CD4-positive, alpha-beta T cell (primary cell): ENCODE measurements at regions not wholly inside any gene's neighbourhood (a gene's known extent, or its start where the extent isn't known, plus 50 kb on each side); places are given as distances from the start of the nearest gene placed in this dataset.

Source experiments
- ATAC-seq: fragments of 200-7000 bp; cut with Tn5 transposase; one replicate; pipeline ENCODE4 v1.10.0; 2022; ENCODE audit warnings: mild to moderate bottlenecking; ENCODE audit not compliant: poor library complexity
- CTCF ChIA-PET: fragments of 350-600 bp; sonication (Branson Sonifier 250); formaldehyde crosslinking; loops from one replicate; lab custom pipeline; 2021; ENCODE audit warnings: antibody characterized with exemption, inconsistent platforms; lab: Charles Lee
- POLR2A ChIA-PET: fragments of 350-600 bp; sonication (Branson Sonifier 250); formaldehyde crosslinking; loops from one replicate; lab custom pipeline; 2021; ENCODE audit warnings: antibody characterized with exemption, inconsistent platforms; lab: Charles Lee
- DNase-seq, 14 experiments: peaks; one replicate each; pipeline ENCODE4 v3.0.0-alpha.2; 2013 to 2020; ENCODE audit warnings: mixed read lengths in 2 of 14
- H3K27ac ChIP-seq, 2 donors: one replicate each; pipeline versions ENCODE4 v1.5.1 to v1.7.0; 2013; ENCODE audit warnings: low read length in 2 of 2, low read depth in 1 of 2, mild to moderate bottlenecking in 1 of 2
- H3K27me3 ChIP-seq, 2 experiments: 1 replicate in 1 of 2; 2 replicates in 1 of 2; pipeline versions ENCODE4 v1.6.1 to v1.7.0; 2013; ENCODE audit warnings: low read length in 2 of 2, control low read depth in 1 of 2, mild to moderate bottlenecking in 1 of 2, moderate library complexity in 1 of 2; ENCODE audit not compliant: insufficient read depth in 2 of 2, control insufficient read depth in 1 of 2
- H3K36me3 ChIP-seq: one replicate; pipeline ENCODE4 v1.6.1; 2013; ENCODE audit warnings: low read length, control low read depth; ENCODE audit not compliant: insufficient read depth
- H3K4me1 ChIP-seq: one replicate; pipeline ENCODE4 v1.6.1; 2013; ENCODE audit warnings: low read length, control low read depth; ENCODE audit not compliant: insufficient read depth
- H3K4me3 ChIP-seq: one replicate; pipeline ENCODE4 v1.5.1; 2013; ENCODE audit warnings: mild to moderate bottlenecking, low read length, moderate library complexity
- H3K9me3 ChIP-seq, 2 experiments: 1 replicate in 1 of 2; 2 replicates in 1 of 2; pipeline versions ENCODE4 v1.6.1 to v1.7.0; 2013; ENCODE audit warnings: low read length in 2 of 2, mild to moderate bottlenecking in 2 of 2, control low read depth in 1 of 2, moderate library complexity in 1 of 2; ENCODE audit not compliant: control insufficient read depth in 1 of 2, insufficient read depth in 1 of 2
- H3K27ac Mint-ChIP-seq: one replicate; pipeline ENCODE4 v1.8.0; 2020; ENCODE audit warnings: mixed read lengths
- H3K27me3 Mint-ChIP-seq: one replicate; pipeline ENCODE4 v1.8.0; 2021; ENCODE audit warnings: mixed read lengths
- H3K36me3 Mint-ChIP-seq: one replicate; pipeline ENCODE4 v1.8.0; 2021; ENCODE audit warnings: low read depth, mixed read lengths
- H3K4me1 Mint-ChIP-seq: one replicate; pipeline ENCODE4 v1.8.0; 2021; ENCODE audit warnings: low read depth, mixed read lengths
- H3K4me3 Mint-ChIP-seq: one replicate; pipeline ENCODE4 v1.8.0; 2020; ENCODE audit warnings: mild to moderate bottlenecking, mixed read lengths
- H3K9me3 Mint-ChIP-seq: one replicate; pipeline ENCODE4 v1.8.0; 2020; ENCODE audit warnings: mixed read lengths
- intact Hi-C, 2 experiments: fragments of 100-400 bp; cut with DNase I in 1 of 2; cut with micrococcal nuclease in 1 of 2; formaldehyde crosslinking; loops; one replicate each; pipeline versions ENCODE4 v1.15.1 to v1.9.0; 2023 to 2025; cut with DNase I, micrococcal nuclease
- TF ChIP-seq, protein P1 (sequence below): fragments of 200-600 bp; IDR thresholded peaks from one replicate; pipeline ENCODE4 v1.8.0; 2022; ENCODE audit warnings: antibody characterized with exemption, mild to moderate bottlenecking

DNA sequence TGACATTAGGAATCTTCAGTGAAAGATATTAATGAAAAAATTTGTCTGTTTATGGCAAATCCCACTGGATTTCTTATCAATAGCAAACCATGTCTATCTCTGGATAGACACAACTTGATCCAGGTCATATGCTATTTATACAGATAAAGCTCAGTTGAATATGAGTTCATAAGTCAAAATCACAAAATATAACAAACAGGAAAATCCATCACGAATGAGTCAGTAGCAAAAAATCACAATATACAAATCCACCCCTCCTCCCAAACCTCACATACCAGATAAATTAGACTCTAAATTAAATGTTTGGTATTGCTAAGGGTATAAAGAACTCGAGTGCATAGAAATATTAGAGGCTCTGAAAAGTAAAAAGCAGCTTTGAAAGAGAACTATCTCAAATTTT is 420.5 kb downstream of the TLL1 start:
- Histone ChIP-seq H3K4me1 (no peaks in the 10 kb centered on the region), H3K9me3 (no peaks in the 10 kb centered on the region), H3K27ac (no peak overlapping the region), H3K4me3 (no peak overlapping the region), H3K36me3 (no peaks in the 10 kb centered on the region), H3K27me3 (no peaks in the 10 kb centered on the region)
- peaks cover 2% of the 10 kb centered on the region for H3K9me3 Mint-ChIP-seq
- no peak overlapping the region for H3K4me3 Mint-ChIP-seq
- H3K4me1 Mint-ChIP-seq = no peaks in the 10 kb centered on the region
- POLR2A ChIA-PET = no interaction called here
- TF ChIP-seq, protein P1, sequence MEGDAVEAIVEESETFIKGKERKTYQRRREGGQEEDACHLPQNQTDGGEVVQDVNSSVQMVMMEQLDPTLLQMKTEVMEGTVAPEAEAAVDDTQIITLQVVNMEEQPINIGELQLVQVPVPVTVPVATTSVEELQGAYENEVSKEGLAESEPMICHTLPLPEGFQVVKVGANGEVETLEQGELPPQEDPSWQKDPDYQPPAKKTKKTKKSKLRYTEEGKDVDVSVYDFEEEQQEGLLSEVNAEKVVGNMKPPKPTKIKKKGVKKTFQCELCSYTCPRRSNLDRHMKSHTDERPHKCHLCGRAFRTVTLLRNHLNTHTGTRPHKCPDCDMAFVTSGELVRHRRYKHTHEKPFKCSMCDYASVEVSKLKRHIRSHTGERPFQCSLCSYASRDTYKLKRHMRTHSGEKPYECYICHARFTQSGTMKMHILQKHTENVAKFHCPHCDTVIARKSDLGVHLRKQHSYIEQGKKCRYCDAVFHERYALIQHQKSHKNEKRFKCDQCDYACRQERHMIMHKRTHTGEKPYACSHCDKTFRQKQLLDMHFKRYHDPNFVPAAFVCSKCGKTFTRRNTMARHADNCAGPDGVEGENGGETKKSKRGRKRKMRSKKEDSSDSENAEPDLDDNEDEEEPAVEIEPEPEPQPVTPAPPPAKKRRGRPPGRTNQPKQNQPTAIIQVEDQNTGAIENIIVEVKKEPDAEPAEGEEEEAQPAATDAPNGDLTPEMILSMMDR = no peak
- ATAC-seq (no peak), DNase-seq (no peak)
- CTCF ChIA-PET = no interaction called here
- no peak overlapping the region for H3K27ac Mint-ChIP-seq
- intact Hi-C loops = no loop called here
- no peaks in the 10 kb centered on the region for H3K27me3 Mint-ChIP-seq
- no peaks in the 10 kb centered on the region for H3K36me3 Mint-ChIP-seq

DNA sequence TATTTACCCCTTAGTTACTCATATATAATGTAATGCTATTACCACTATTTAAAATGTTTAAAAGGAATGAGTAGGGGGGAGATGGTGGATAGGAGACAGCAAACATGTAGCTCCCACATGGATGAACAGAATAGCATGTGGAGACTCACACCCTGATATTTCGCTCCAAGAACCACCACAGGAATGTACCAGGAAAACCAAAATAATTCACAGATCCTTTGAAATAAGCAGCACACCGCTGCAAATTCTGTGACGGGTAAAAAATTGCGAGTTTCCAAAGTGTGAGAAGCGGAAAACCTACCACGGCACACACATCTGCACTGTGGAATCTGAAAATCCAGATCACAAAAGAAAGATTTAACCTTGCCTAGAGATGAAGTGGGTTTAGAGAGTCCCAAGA is 428.2 kb downstream of the TLL1 start:
- Mint-ChIP-seq H3K27ac (no peak overlapping the region), H3K9me3 (peaks cover 12% of the 10 kb centered on the region), H3K27me3 (no peaks in the 10 kb centered on the region), H3K4me3 (no peak overlapping the region), H3K36me3 (no peaks in the 10 kb centered on the region), H3K4me1 (no peaks in the 10 kb centered on the region)
- H3K27me3 ChIP-seq = no peaks in the 10 kb centered on the region
- no peak overlapping the region for H3K27ac ChIP-seq
- CTCF ChIA-PET = no interaction called here
- H3K4me3 ChIP-seq = no peak overlapping the region
- ATAC-seq (no peak), DNase-seq (no peak)
- H3K9me3 ChIP-seq = no peaks in the 10 kb centered on the region
- TF ChIP-seq, protein P1 = no peak
- H3K4me1 ChIP-seq = no peaks in the 10 kb centered on the region
- H3K36me3 ChIP-seq = no peaks in the 10 kb centered on the region
- intact Hi-C loops = no loop called here
- POLR2A ChIA-PET = no interaction called here

DNA sequence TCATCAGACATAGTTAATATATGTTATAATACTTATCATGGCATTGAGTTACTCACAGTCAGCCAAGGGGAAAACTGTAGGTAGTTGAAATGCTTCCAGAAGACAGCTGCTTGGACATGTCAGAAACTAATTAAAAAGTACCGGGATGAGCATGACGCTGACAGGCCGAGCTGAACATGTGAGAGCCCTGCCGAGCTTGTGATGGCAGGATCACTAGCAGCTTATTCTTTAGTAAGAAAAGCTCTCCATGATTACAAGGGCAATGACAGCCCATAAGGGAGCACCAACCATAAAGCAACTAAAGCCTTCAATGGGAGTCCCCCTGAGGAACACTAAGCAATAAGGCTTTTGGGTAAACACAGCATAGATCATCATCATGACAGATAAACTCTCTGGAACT is 435.6 kb downstream of the TLL1 start:
- Histone ChIP-seq H3K4me1 (no peaks in the 10 kb centered on the region), H3K36me3 (no peaks in the 10 kb centered on the region), H3K27me3 (no peaks in the 10 kb centered on the region), H3K9me3 (no peaks in the 10 kb centered on the region), H3K27ac (no peak overlapping the region), H3K4me3 (no peak overlapping the region)
- ATAC-seq (no peak), DNase-seq (no peak)
- POLR2A ChIA-PET = no interaction called here
- Mint-ChIP-seq H3K27me3 (no peaks in the 10 kb centered on the region), H3K9me3 (peaks cover 16% of the 10 kb centered on the region), H3K27ac (no peak overlapping the region), H3K36me3 (no peaks in the 10 kb centered on the region), H3K4me3 (no peak overlapping the region), H3K4me1 (no peaks in the 10 kb centered on the region)
- intact Hi-C loops = no loop called here
- CTCF ChIA-PET = no interaction called here
- TF ChIP-seq, protein P1 = no peak
